Transverse colon (tissue), 4 donors: ENCODE measurements at regions not wholly inside any gene's neighbourhood (a gene's known extent, or its start where the extent isn't known, plus 50 kb on each side); places are given as distances from the start of the nearest gene placed in this dataset.

ENCODE experiments used
- DNase-seq: peaks from one replicate; pipeline ENCODE4 v3.0.0-alpha.2; 2019
- H3K27ac ChIP-seq, 4 donors: fragments of 200-600 bp; sonication (generic); 2 replicates each; pipeline ENCODE4 v1.5.1; 2016 to 2018; ENCODE audit warnings: inconsistent platforms in 4 of 4
- H3K27me3 ChIP-seq: fragments of 200-600 bp; sonication (generic); 2 replicates; pipeline ENCODE4 v1.5.1; 2017; ENCODE audit warnings: inconsistent platforms
- H3K36me3 ChIP-seq, 4 donors: fragments of 200-600 bp; sonication (generic); 2 replicates each; pipeline ENCODE4 v1.5.1; 2017 to 2019; ENCODE audit warnings: inconsistent platforms in 4 of 4
- H3K4me1 ChIP-seq, 4 donors: fragments of 200-600 bp; sonication (generic); 2 replicates each; pipeline ENCODE4 v1.5.1; 2017 to 2020; ENCODE audit warnings: inconsistent platforms in 4 of 4
- H3K4me3 ChIP-seq, 4 donors: fragments of 200-600 bp; sonication (generic); 1 replicate in 1 of 4; 2 replicates in 3 of 4; pipeline versions ENCODE4 v1.5.1 to v1.6.1; 2017 to 2019; ENCODE audit warnings: inconsistent platforms in 4 of 4
- H3K9me3 ChIP-seq, 2 donors: fragments of 200-600 bp; sonication (generic); 2 replicates each; pipeline ENCODE4 v1.5.1; 2017 to 2019; ENCODE audit warnings: inconsistent platforms in 2 of 2
- CTCF ChIP-seq, 5 experiments: fragments of 200-600 bp in 3 of 5; fragments of 450-650 bp in 2 of 5; sonication (generic) in 3 of 5; IDR thresholded peaks; 1 replicate in 2 of 5; 2 replicates in 3 of 5; pipeline ENCODE4 v1.5.1; 2016 to 2017; ENCODE audit warnings: antibody characterized with exemption in 5 of 5, inconsistent platforms in 3 of 5, mild to moderate bottlenecking in 2 of 5, moderate library complexity in 1 of 5
- EP300 ChIP-seq: sonication (generic); formaldehyde crosslinking; IDR thresholded peaks from one replicate; pipeline ENCODE4 v1.6.1; 2017; ENCODE audit warnings: antibody characterized with exemption, low read depth
- POLR2A ChIP-seq: fragments of 450-650 bp; IDR thresholded peaks from one replicate; pipeline ENCODE4 v1.6.1; 2016; ENCODE audit warnings: antibody characterized with exemption, mild to moderate bottlenecking, moderate library complexity
- POLR2AphosphoS5 ChIP-seq, 3 donors: sonication (generic); formaldehyde crosslinking; IDR thresholded peaks; one replicate each; pipeline ENCODE4 v1.6.1; 2016; ENCODE audit warnings: antibody characterized with exemption in 3 of 3
- WGBS, 2 donors: methylation state at CpG; one replicate each; pipeline ENCODE4 v1.1.5; 2018; ENCODE audit warnings: low coverage in 1 of 2; 5-methylcytosine and 5-hydroxymethylcytosine counted together
- in situ Hi-C, 4 donors: fragments of 200-750 bp; cut with MboI; loops; one replicate each; pipeline versions ENCODE4 v1.15.0 to v1.15.1; 2017; ENCODE audit warnings: low sequenced_read_pairs in 3 of 4, low pct_ligation_motif_present in 1 of 4, low pct_unique_long_range_greater_than_20kb in 1 of 4
- intact Hi-C: fragments of 100-400 bp; cut with DNase I; formaldehyde crosslinking; loops from one replicate; pipeline ENCODE4 v1.15.1; 2023; ENCODE audit warnings: low total_unique reads

DNA sequence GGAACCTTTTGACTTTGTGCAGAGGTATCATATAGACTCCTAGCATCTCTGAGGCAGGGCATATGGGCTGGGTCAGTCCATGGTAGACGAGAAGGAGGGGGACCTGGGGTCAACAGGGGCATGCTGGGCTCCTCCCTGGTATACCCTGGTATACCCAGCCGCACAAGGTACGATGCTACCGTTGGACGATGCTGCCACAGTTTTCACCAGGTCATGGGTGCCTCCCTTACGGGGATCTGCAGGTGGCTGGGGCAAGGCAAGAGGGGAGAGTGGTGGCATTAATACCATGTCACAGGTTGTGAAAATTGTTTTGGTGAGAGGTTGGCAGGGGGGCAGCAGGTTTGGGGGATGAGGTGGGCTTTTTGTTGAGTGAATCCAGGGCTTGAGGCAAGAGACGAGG, 149.8 kb downstream of the TSN start:
- Histone ChIP-seq H3K4me1 (peaks cover 0 to 10% (median 3%) of the 10 kb centered on the region in 4 donors), H3K4me3 (no peak overlapping the region), H3K27me3 (no peaks in the 10 kb centered on the region), H3K27ac (no peak overlapping the region), H3K36me3 (no peaks in the 10 kb centered on the region), H3K9me3 (no peaks in the 10 kb centered on the region)
- TF ChIP-seq POLR2AphosphoS5 (IDR thresholded peaks at IDR 0.05) (no peak), POLR2A (no peak), EP300 (no peak), CTCF (IDR thresholded peaks at IDR 0.05) (no peak)
- DNase-seq: no peak
- in situ Hi-C loops: no loop called here
- intact Hi-C loops: no loop called here
- 50 to 86% methylated on average over 1 to 7 of the region's 7 CpGs for WGBS, 2 donors

- no peaks in the 10 kb centered on the region for H3K9me3 ChIP-seq
- H3K36me3 ChIP-seq: no peaks in the 10 kb centered on the region
- H3K4me3 ChIP-seq: no peak overlapping the region
- intact Hi-C loops: no loop called here
- H3K27me3 ChIP-seq: no peaks in the 10 kb centered on the region
- WGBS, 2 donors: 0 to 41% methylated on average over 1 to 11 of the region's 11 CpGs
- DNase-seq: no peak
- H3K27ac ChIP-seq: no peak overlapping the region
- in situ Hi-C loops: no loop called here
- TF ChIP-seq POLR2AphosphoS5 (IDR thresholded peaks at IDR 0.05) (no peak), POLR2A (no peak), EP300 (no peak), CTCF (IDR thresholded peaks at IDR 0.05) (no peak)
- H3K4me1 ChIP-seq: peaks cover 0 to 10% (median 3%) of the 10 kb centered on the region in 4 donors
These were observed 150.7 kb downstream of the TSN start for GRCh38 chr2:121906170-121906569.

- in situ Hi-C loops (no loop called here), intact Hi-C loops (no loop called here)
- no peak overlapping the region for H3K4me3 ChIP-seq
- no peaks in the 10 kb centered on the region for H3K36me3 ChIP-seq
- H3K27me3 ChIP-seq: no peaks in the 10 kb centered on the region
- no peak for TF ChIP-seq POLR2A
- no peak for TF ChIP-seq EP300
- no peak for TF ChIP-seq POLR2AphosphoS5 (IDR thresholded peaks at IDR 0.05)
- TF ChIP-seq CTCF (IDR thresholded peaks at IDR 0.05): no peak
- no peaks in the 10 kb centered on the region for H3K9me3 ChIP-seq
- DNase-seq: no peak
- WGBS, 2 donors: 79% methylated on average over 10 of the region's 10 CpGs; no CpG with 5 or more reads in 1 of the 2 donors
- no peak overlapping the region for H3K27ac ChIP-seq
- H3K4me1 ChIP-seq: peaks cover 0 to 5% (median 2%) of the 10 kb centered on the region in 4 donors
These were observed 152.5 kb downstream of the TSN start for GRCh38 chr2:121907928-121908327.

DNA sequence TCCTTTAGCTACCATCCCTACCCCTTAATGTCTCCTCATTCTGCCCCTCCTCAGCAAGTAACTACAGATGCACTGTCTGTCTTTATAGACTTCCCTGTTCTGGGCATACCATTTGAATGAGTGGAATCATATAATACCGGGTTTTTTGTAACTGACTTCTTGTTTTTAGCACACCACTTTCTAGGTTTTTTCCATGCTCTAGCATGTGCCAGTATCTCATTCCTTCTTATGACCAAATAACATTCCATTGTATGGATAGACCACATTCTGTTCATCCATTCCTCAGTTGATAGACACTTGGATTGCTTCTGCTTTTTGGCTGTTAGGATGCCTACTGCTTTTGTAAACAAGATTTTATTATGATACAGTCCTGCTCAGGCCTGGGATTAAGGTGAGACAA, 154.7 kb downstream of the TSN start:
- no peak for DNase-seq
- TF ChIP-seq POLR2AphosphoS5 (IDR thresholded peaks at IDR 0.05) (no peak), POLR2A (no peak), CTCF (IDR thresholded peaks at IDR 0.05) (no peak), EP300 (no peak)
- Histone ChIP-seq H3K36me3 (no peaks in the 10 kb centered on the region), H3K4me3 (no peak overlapping the region), H3K9me3 (no peaks in the 10 kb centered on the region), H3K4me1 (no peaks in the 10 kb centered on the region), H3K27ac (no peak overlapping the region), H3K27me3 (no peaks in the 10 kb centered on the region)
- intact Hi-C loops (no loop called here), in situ Hi-C loops (no loop called here)
- WGBS, 2 donors: 72 to 75% methylated on average over 1 of the region's 1 CpG
